ENCODE measurements at regions not wholly inside any gene's neighbourhood (a gene's known extent, or its start where the extent isn't known, plus 50 kb on each side); places are given as distances from the start of the nearest gene placed in this dataset.

- no peak overlapping the region for H3K27ac Mint-ChIP-seq
- H3K4me3 Mint-ChIP-seq, result no peak overlapping the region
- H3K27me3 Mint-ChIP-seq (ENCODE audit: low read depth), result no peaks in the 10 kb centered on the region
- H3K4me1 Mint-ChIP-seq, result peaks cover 1% of the 10 kb centered on the region
- H3K9me3 Mint-ChIP-seq, result no peaks in the 10 kb centered on the region
- no peak for TF ChIP-seq CTCF (IDR thresholded peaks at IDR 0.05; ENCODE audit: unreplicated experiment in 3 of 3)
- no peaks in the 10 kb centered on the region for H3K36me3 Mint-ChIP-seq (ENCODE audit: low read depth)
These were observed 660.6 kb downstream of the NYAP2 start for GRCh38 chr2:226059961-226060627.

GRCh38 chr2:226057914-226058313 is 658.4 kb downstream of the NYAP2 start:
- Mint-ChIP-seq H3K4me1 (no peaks in the 10 kb centered on the region), H3K4me3 (no peak overlapping the region), H3K36me3 (ENCODE audit: low read depth) (no peaks in the 10 kb centered on the region), H3K9me3 (no peaks in the 10 kb centered on the region), H3K27ac (no peak overlapping the region), H3K27me3 (ENCODE audit: low read depth) (no peaks in the 10 kb centered on the region)
- no peak for TF ChIP-seq CTCF (IDR thresholded peaks at IDR 0.05; ENCODE audit: unreplicated experiment in 3 of 3)

GRCh38 chr2:226057365-226057764 is 657.9 kb downstream of the NYAP2 start:
- no peaks in the 10 kb centered on the region for H3K4me1 Mint-ChIP-seq
- TF ChIP-seq CTCF (IDR thresholded peaks at IDR 0.05; ENCODE audit: unreplicated experiment in 3 of 3), result no peak
- no peak overlapping the region for H3K27ac Mint-ChIP-seq
- no peak overlapping the region for H3K4me3 Mint-ChIP-seq
- H3K36me3 Mint-ChIP-seq (ENCODE audit: low read depth), result no peaks in the 10 kb centered on the region
- H3K27me3 Mint-ChIP-seq (ENCODE audit: low read depth), result no peaks in the 10 kb centered on the region
- H3K9me3 Mint-ChIP-seq, result no peaks in the 10 kb centered on the region

GRCh38 chr2:226052772-226053416 is 653.4 kb downstream of the NYAP2 start:
- H3K27me3 Mint-ChIP-seq (ENCODE audit: low read depth), result no peaks in the 10 kb centered on the region
- H3K4me3 Mint-ChIP-seq, result no peak overlapping the region
- peaks cover 10% of the 10 kb centered on the region for H3K4me1 Mint-ChIP-seq
- TF ChIP-seq CTCF (IDR thresholded peaks at IDR 0.05; ENCODE audit: unreplicated experiment in 3 of 3), result no peak
- no peaks in the 10 kb centered on the region for H3K36me3 Mint-ChIP-seq (ENCODE audit: low read depth)
- no peaks in the 10 kb centered on the region for H3K9me3 Mint-ChIP-seq
- H3K27ac Mint-ChIP-seq, result no peak overlapping the region

GRCh38 chr2:226050822-226051221 is 651.3 kb downstream of the NYAP2 start:
- H3K36me3 Mint-ChIP-seq (ENCODE audit: low read depth), result no peaks in the 10 kb centered on the region
- peaks cover 10% of the 10 kb centered on the region for H3K4me1 Mint-ChIP-seq
- no peak overlapping the region for H3K27ac Mint-ChIP-seq
- TF ChIP-seq CTCF (IDR thresholded peaks at IDR 0.05; ENCODE audit: unreplicated experiment in 3 of 3), result no peak
- no peaks in the 10 kb centered on the region for H3K27me3 Mint-ChIP-seq (ENCODE audit: low read depth)
- no peaks in the 10 kb centered on the region for H3K9me3 Mint-ChIP-seq
- H3K4me3 Mint-ChIP-seq, result no peak overlapping the region

- peaks cover 10% of the 10 kb centered on the region for H3K4me1 Mint-ChIP-seq
- peak overlapping the region; percentile 48 to 79 (median 48) for H3K27ac Mint-ChIP-seq
- H3K4me3 Mint-ChIP-seq, result no peak overlapping the region
- H3K9me3 Mint-ChIP-seq, result no peaks in the 10 kb centered on the region
- H3K36me3 Mint-ChIP-seq (ENCODE audit: low read depth), result no peaks in the 10 kb centered on the region
- H3K27me3 Mint-ChIP-seq (ENCODE audit: low read depth), result no peaks in the 10 kb centered on the region
- no peak for TF ChIP-seq CTCF (IDR thresholded peaks at IDR 0.05; ENCODE audit: unreplicated experiment in 3 of 3)
These were observed 649.1 kb downstream of the NYAP2 start for GRCh38 chr2:226048611-226049010.

All from nephron (organoid).